GM12878 (cell line): ENCODE measurements at regions not wholly inside any gene's neighbourhood (a gene's known extent, or its start where the extent isn't known, plus 50 kb on each side); places are given as distances from the start of the nearest gene placed in this dataset.

Experiments used
- ATAC-seq: fragments of 200-7000 bp; cut with Tn5 transposase; 3 replicates; pipeline ENCODE4 v1.9.1; 2020; ENCODE audit warnings: mild to moderate bottlenecking, moderate library complexity
- BruUV-seq: library from RNA; stranded (reverse); fragments of 400-500 nt; replicated peaks from 2 replicates; lab custom pipeline; 2021; lab: Mats Ljungman, UMichigan
- CTCF ChIA-PET: fragments of 300-600 bp; sonication (Branson Sonifier 250); formaldehyde crosslinking; extraction: SDS; loops from one replicate; lab custom pipeline; 2021; ENCODE audit warnings: inconsistent platforms; lab: Yijun Ruan, JAX
- POLR2A ChIA-PET: fragments of 350-600 bp; formaldehyde crosslinking; extraction: SDS; loops from one replicate; lab custom pipeline; 2021; ENCODE audit warnings: inconsistent platforms; lab: Charles Lee
- RAD21 ChIA-PET: fragments of 300-600 bp; sonication (Branson Sonifier 250); formaldehyde crosslinking; loops from one replicate; lab custom pipeline; 2023; ENCODE audit warnings: antibody characterized with exemption; ENCODE audit not compliant: unreplicated experiment; lab: Charles Lee
- SMC1A ChIA-PET: fragments of 300-600 bp; sonication (Branson Sonifier 250); formaldehyde crosslinking; loops from one replicate; lab custom pipeline; 2023; ENCODE audit not compliant: unreplicated experiment, uncharacterized antibody; lab: Charles Lee
- DNase-seq: peaks from one replicate; pipeline ENCODE4 v3.0.0-alpha.2; 2011; ENCODE audit warnings: low read depth, low spot score
- FAIRE-seq: peaks from 3 replicates; lab custom pipeline; 2011; peaks lifted over from hg19 to GRCh38; lab: Jason Lieb, UNC
- H2AFZ ChIP-seq: 2 replicates; pipeline ENCODE4 v1.6.0; 2011; ENCODE audit warnings: low read depth, low read length, control low read depth; ENCODE audit not compliant: control insufficient read depth
- H3K27ac ChIP-seq: 2 replicates; pipeline ENCODE4 v1.5.1; 2011; ENCODE audit warnings: control low read depth; ENCODE audit not compliant: control insufficient read depth, insufficient read depth
- H3K27me3 ChIP-seq, 2 experiments: replicated peaks in 1 of 2; 2 replicates each; pipeline versions ENCODE4 v1.6.0 to v1.6.1; 2011; ENCODE audit warnings: low read length in 1 of 2; ENCODE audit not compliant: control insufficient read depth in 2 of 2, insufficient read depth in 2 of 2
- H3K36me3 ChIP-seq, 2 experiments: 2 replicates each; pipeline ENCODE4 v1.5.1; 2011; ENCODE audit warnings: low read length in 1 of 2; ENCODE audit not compliant: control insufficient read depth in 2 of 2, insufficient read depth in 2 of 2
- H3K4me1 ChIP-seq: 2 replicates; pipeline ENCODE4 v1.6.1; 2011; ENCODE audit warnings: mild to moderate bottlenecking, low read length, moderate library complexity, mixed read lengths; ENCODE audit not compliant: control insufficient read depth, insufficient read depth
- H3K4me2 ChIP-seq: 2 replicates; pipeline ENCODE4 v1.6.0; 2011; ENCODE audit warnings: control low read depth; ENCODE audit not compliant: control insufficient read depth, insufficient read depth
- H3K4me3 ChIP-seq: fragments of 200-600 bp; sonication (generic); 2 replicates; pipeline ENCODE4 v1.5.1; 2016
- H3K79me2 ChIP-seq: 2 replicates; pipeline ENCODE4 v1.6.0; 2011; ENCODE audit warnings: low read length; ENCODE audit not compliant: control insufficient read depth, insufficient read depth
- H3K9ac ChIP-seq: 2 replicates; pipeline ENCODE4 v1.8.0; 2011; ENCODE audit warnings: low read length, control low read depth, mixed read lengths; ENCODE audit not compliant: control insufficient read depth, insufficient read depth
- H3K9me3 ChIP-seq: replicated peaks from 3 replicates; pipeline ENCODE4 v1.5.1; 2011; ENCODE audit warnings: mild to moderate bottlenecking, low read length; ENCODE audit not compliant: control insufficient read depth, insufficient read depth
- H4K20me1 ChIP-seq: 2 replicates; pipeline ENCODE4 v1.6.0; 2011; ENCODE audit not compliant: control insufficient read depth, insufficient read depth
- ATF3 ChIP-seq: IDR thresholded peaks from 2 replicates; pipeline ENCODE4 v1.6.1; 2011; ENCODE audit warnings: low read depth, mild to moderate bottlenecking, low read length, moderate library complexity, borderline replicate concordance; ENCODE audit errors: extremely low read depth
- ATF7 ChIP-seq: fragments of 450-650 bp; IDR thresholded peaks from 2 replicates; pipeline ENCODE4 v1.6.1; 2016; ENCODE audit warnings: low read depth, mild to moderate bottlenecking
- BACH1 ChIP-seq: fragments of 450-650 bp; IDR thresholded peaks from 2 replicates; pipeline ENCODE4 v1.6.1; 2017; ENCODE audit warnings: mild to moderate bottlenecking, borderline replicate concordance
- CUX1 ChIP-seq: IDR thresholded peaks from 2 replicates; pipeline ENCODE4 v1.6.1; 2012; ENCODE audit warnings: improper control_type of control experiment, low read depth, low read length; ENCODE audit not compliant: insufficient replicate concordance
- FOXK2 ChIP-seq: fragments of 450-650 bp; IDR thresholded peaks from 2 replicates; pipeline ENCODE4 v1.6.1; 2017; ENCODE audit warnings: mild to moderate bottlenecking, moderate library complexity
- HDGF ChIP-seq: fragments of 450-650 bp; IDR thresholded peaks from 2 replicates; pipeline ENCODE4 v1.6.1; 2016; ENCODE audit warnings: antibody characterized with exemption
- IKZF2 ChIP-seq, 2 experiments: fragments of 450-650 bp; IDR thresholded peaks; 2 replicates each; pipeline ENCODE4 v1.6.1; 2017; ENCODE audit warnings: mild to moderate bottlenecking in 2 of 2, moderate library complexity in 2 of 2
- IRF4 ChIP-seq: IDR thresholded peaks from 2 replicates; pipeline ENCODE4 v1.6.1; 2011; ENCODE audit warnings: low read depth, low read length
- MTA3 ChIP-seq: IDR thresholded peaks from 2 replicates; pipeline ENCODE4 v1.6.1; 2012; ENCODE audit warnings: low read length, inconsistent platforms, borderline replicate concordance
- MXI1 ChIP-seq: fragments of 150-350 bp; IDR thresholded peaks from 2 replicates; pipeline ENCODE4 v1.6.1; 2011; ENCODE audit warnings: low read depth, mild to moderate bottlenecking, inconsistent platforms, low read length, improper control_type of control experiment
- NFIC ChIP-seq: IDR thresholded peaks from 2 replicates; pipeline ENCODE4 v1.6.1; 2012; ENCODE audit warnings: low read depth, mild to moderate bottlenecking, inconsistent platforms, low read length, moderate library complexity
- NFYA ChIP-seq: IDR thresholded peaks from 2 replicates; pipeline ENCODE4 v1.6.1; 2011; ENCODE audit warnings: low read depth, mild to moderate bottlenecking, low read length, improper control_type of control experiment, borderline replicate concordance
- NR2C1 ChIP-seq: fragments of 450-650 bp; IDR thresholded peaks from 2 replicates; pipeline ENCODE4 v1.6.1; 2017; ENCODE audit warnings: antibody characterized with exemption, mild to moderate bottlenecking, moderate library complexity
- RAD21 ChIP-seq: IDR thresholded peaks from 2 replicates; pipeline ENCODE4 v1.6.1; 2011; ENCODE audit warnings: mild to moderate bottlenecking, low read depth, low read length, moderate library complexity; ENCODE audit not compliant: insufficient read depth
- RFX5 ChIP-seq: IDR thresholded peaks from 2 replicates; pipeline ENCODE4 v1.6.1; 2011; ENCODE audit warnings: low read depth, low read length, improper control_type of control experiment
- SKIL ChIP-seq: fragments of 450-650 bp; IDR thresholded peaks from 2 replicates; pipeline ENCODE4 v1.6.1; 2017; ENCODE audit warnings: mild to moderate bottlenecking, low read depth, inconsistent platforms; ENCODE audit not compliant: poor library complexity, severe bottlenecking
- SP1 ChIP-seq: IDR thresholded peaks from one replicate; pipeline ENCODE4 v1.6.1; 2011; ENCODE audit warnings: low read depth, low read length
- TCF7 ChIP-seq: IDR thresholded peaks from 2 replicates; pipeline ENCODE4 v1.6.1; 2014; ENCODE audit warnings: antibody characterized with exemption, borderline replicate concordance
- ZZZ3 ChIP-seq: IDR thresholded peaks from 2 replicates; pipeline ENCODE4 v1.6.1; 2011; ENCODE audit warnings: low read depth; ENCODE audit not compliant: control insufficient read depth, insufficient read length
- WGBS: methylation state at CpG from one replicate; pipeline ENCODE4 v1.1.6; 2016; ENCODE audit warnings: low lambda C conversion rate; ENCODE audit not compliant: insufficient replicate concordance, insufficient coverage; ENCODE audit errors: missing lambda C conversion rate; 5-methylcytosine and 5-hydroxymethylcytosine counted together
- in situ Hi-C: fragments of 300-500 bp; cut with MboI; formaldehyde crosslinking; loops from 9 replicates; pipeline ENCODE4 v1.14.3; 2018; ENCODE audit warnings: mixed read lengths
- intact Hi-C: fragments of 100-400 bp; cut with micrococcal nuclease; formaldehyde crosslinking; loops from one replicate; pipeline ENCODE4 v1.14.2; 2022; ENCODE audit not compliant: unreplicated experiment

- no peak for TF ChIP-seq ATF3
Observed at GRCh38 chr1:232483826-232484225, 146.1 kb downstream of the SIPA1L2 start (continued).

GRCh38 chr1:232481091-232481490, 148.8 kb downstream of the SIPA1L2 start:
- ChIA-PET CTCF (no interaction called here), POLR2A (no interaction called here), RAD21 (no interaction called here), SMC1A (no interaction called here)
- no peak overlapping the region for H3K4me2 ChIP-seq
- FAIRE-seq (no peak), ATAC-seq (no peak), DNase-seq (no peak)
- H3K4me3 ChIP-seq: no peak overlapping the region
- in situ Hi-C loops (no loop called here), intact Hi-C loops (no loop called here)
- no TSS peak for BruUV-seq
- no peaks in the 10 kb centered on the region for H3K36me3 ChIP-seq
- TF ChIP-seq IRF4 (no peak), CUX1 (no peak), SKIL (no peak), SP1 (no peak), MTA3 (no peak), NFIC (no peak), HDGF (no peak), MXI1 (no peak), ZZZ3 (no peak), NFYA (no peak), BACH1 (no peak), RAD21 (no peak), FOXK2 (no peak), TCF7 (no peak), NR2C1 (no peak), RFX5 (no peak), IKZF2 (IDR thresholded peaks at IDR 0.05) (no peak), ATF7 (no peak)
- 34% methylated on average over 5 of the region's 5 CpGs for WGBS
- H3K27ac ChIP-seq: no peak overlapping the region
- H3K79me2 ChIP-seq: no peaks in the 10 kb centered on the region
- H4K20me1 ChIP-seq: no peaks in the 10 kb centered on the region
- no peak overlapping the region for H2AFZ ChIP-seq
- no peaks in the 10 kb centered on the region for H3K9me3 ChIP-seq
- H3K4me1 ChIP-seq: no peaks in the 10 kb centered on the region
- no peak overlapping the region for H3K9ac ChIP-seq
- H3K27me3 ChIP-seq: no peaks in the 10 kb centered on the region; a peak in 2 of 4 replicates
